Right kidney (tissue), 1 donor: ENCODE measurements at regions not wholly inside any gene's neighbourhood (a gene's known extent, or its start where the extent isn't known, plus 50 kb on each side); places are given as distances from the start of the nearest gene placed in this dataset.

ENCODE experiments used
- DNase-seq: peaks from one replicate; pipeline ENCODE4 v3.0.0-alpha.2; 2016

DNA sequence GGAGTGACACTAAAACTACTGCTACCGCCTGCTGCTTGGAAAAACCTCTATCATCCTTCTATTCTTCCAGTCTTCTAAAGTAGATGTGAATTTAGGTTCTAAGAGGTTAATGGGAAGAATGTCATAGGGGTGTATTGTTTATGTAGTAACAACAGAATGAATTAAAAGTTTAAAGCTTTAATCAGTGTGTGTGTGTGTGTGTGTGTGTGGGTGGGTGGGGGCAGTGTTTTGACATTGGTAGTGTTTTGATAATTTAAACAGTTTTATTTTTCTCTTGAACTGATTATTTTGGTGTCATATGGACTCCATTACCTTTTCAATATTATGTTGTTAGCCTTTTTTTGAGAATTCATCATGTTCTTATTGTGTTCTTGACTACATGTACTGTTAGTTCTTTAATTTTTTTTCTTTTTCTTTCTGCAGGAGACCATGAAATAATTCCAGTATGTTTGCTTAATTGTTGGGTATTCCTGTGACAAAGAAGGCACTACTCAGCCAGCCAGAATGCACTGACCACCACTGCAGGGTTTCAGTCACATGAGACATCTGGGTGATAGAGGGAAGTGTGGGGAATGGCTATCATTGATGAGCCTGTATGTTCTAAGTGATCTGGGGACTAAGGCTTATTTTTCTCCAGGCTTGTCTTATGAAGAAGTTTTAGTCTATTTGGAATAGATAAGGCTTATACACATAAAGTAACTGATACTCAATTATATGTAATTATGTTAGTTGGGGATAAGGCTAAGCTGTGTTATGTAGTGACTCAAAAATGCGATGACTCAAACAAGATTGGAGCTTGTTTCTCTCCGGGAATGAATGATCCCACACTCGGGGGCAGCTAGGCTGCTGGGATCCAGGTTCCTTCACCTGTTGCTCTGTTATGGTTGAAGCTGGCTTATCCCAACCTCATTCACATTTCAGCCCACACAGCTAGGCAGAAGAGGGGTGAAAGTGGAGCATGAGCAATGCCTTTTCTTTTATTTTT lies 50.2 kb upstream of the ACTBL2 start:
- no peak for DNase-seq
